Epithelial cell of esophagus (primary cell): ENCODE measurements at regions not wholly inside any gene's neighbourhood (a gene's known extent, or its start where the extent isn't known, plus 50 kb on each side); places are given as distances from the start of the nearest gene placed in this dataset.
"Not testable (repeated sequence)": the region's sequence is repeated elsewhere in the genome, so short reads cannot be mapped to it uniquely, and the experiment has no call there.

Experiments used
- DNase-seq: peaks from one replicate; pipeline ENCODE4 v3.0.0; 2010; ENCODE audit warnings: low read depth
- H3K4me3 ChIP-seq: 2 replicates; pipeline ENCODE4 v1.5.1; 2011; ENCODE audit warnings: mild to moderate bottlenecking, low read length, control low read depth
- TF ChIP-seq, protein P1 (sequence below): IDR thresholded peaks from 2 replicates; pipeline ENCODE4 v1.5.1; 2011; ENCODE audit warnings: low read depth, mild to moderate bottlenecking, low read length, control low read depth, inconsistent platforms; ENCODE audit not compliant: insufficient read depth; ENCODE audit errors: missing control alignments

DNA sequence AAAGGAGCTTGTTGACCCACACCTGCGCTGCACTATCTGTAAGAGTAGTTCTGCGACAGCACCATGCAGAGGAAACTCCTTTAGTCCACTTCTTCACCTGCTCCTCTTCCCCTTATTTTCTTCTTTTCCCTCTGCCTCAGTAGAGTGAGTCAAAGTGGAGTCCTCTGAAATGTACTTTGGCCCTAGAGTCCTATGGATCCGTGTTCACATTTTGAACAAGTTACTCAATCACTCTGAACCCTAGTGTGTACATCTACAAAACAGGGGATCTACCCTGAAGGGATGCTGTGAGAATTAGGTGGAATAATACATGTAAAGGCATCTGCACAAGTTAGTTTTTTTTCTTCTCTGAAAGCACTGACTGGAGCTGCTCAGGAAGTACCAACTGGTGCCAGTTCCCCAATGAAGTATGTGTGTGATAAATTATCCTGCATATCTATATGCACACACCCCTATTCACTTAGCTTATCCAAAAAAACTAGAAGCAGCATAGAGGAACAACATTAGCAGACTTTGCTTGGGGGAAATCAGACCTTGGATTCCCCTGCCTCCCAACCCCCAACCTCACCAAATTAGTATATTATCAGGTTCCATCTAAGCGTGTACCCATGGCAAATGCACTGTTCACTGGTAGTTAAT, 118.5 kb upstream of the FAM9C start:
- TF ChIP-seq, protein P1, sequence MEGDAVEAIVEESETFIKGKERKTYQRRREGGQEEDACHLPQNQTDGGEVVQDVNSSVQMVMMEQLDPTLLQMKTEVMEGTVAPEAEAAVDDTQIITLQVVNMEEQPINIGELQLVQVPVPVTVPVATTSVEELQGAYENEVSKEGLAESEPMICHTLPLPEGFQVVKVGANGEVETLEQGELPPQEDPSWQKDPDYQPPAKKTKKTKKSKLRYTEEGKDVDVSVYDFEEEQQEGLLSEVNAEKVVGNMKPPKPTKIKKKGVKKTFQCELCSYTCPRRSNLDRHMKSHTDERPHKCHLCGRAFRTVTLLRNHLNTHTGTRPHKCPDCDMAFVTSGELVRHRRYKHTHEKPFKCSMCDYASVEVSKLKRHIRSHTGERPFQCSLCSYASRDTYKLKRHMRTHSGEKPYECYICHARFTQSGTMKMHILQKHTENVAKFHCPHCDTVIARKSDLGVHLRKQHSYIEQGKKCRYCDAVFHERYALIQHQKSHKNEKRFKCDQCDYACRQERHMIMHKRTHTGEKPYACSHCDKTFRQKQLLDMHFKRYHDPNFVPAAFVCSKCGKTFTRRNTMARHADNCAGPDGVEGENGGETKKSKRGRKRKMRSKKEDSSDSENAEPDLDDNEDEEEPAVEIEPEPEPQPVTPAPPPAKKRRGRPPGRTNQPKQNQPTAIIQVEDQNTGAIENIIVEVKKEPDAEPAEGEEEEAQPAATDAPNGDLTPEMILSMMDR: no peak
- DNase-seq: no peak
- H3K4me3 ChIP-seq: no peak overlapping the region

DNA sequence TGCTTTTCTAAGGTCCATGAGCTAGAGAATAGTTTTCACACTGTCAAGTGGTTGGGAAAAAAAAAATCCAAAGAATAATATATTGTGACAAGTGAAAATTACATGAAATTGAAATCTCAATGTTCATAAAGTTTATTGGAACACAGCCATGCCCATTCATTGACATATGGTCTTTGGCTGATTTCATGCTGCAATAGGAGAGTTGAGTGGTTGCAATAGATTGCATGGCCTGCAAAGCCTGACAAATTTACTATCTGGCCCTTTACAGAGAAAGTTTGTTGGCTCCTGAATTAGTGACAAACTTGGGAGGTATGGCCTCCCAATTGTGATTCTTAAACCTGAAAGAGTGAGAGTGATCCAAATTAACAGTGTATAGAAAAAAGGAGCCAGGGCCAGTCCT, 115.5 kb upstream of the FAM9C start:
- DNase-seq: no peak
- TF ChIP-seq, protein P1: no peak

DNA sequence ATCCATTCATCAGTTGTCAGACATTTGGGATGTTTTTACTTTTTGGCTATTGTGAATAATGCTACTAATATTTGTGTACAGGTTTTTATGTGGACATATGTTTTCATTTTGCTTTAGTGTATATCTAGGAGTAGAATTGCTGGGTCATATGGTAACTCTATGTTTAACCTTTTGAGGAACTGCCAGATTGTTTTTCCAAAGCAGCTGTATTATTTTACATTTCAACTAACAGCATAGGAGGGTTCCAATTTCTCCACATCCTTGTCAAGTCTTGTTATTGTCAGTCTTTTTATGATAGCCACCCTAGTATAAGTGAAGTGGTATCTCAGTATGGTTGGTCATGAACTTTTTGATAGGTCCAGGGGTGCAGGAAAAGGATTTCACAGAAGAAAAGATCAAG, 114.5 kb upstream of the FAM9C start:
- no peak for DNase-seq
- TF ChIP-seq, protein P1: no peak
- no peak overlapping the region for H3K4me3 ChIP-seq

More for the DNA sequence above, 115.5 kb upstream of the FAM9C start:
- H3K4me3 ChIP-seq: no peak overlapping the region

DNA sequence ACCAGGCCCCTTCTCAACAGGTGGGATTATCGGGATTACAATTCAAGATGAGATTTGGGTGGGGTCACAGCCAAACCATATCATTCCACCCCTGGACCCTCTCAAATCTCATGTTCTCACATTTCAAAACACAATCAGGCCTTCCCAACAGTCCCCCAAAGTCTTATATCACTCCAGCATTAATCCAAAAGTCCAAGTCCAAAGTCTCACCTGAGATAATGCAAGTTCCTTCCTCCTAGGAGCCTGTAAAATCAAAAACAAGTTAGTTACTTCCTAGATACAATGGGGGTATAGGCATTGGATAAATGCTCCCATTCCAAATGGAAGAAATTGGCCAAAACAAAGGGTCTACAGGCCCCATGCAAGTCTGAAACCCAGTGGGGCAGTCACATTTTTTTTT, 111.1 kb upstream of the FAM9C start:
- DNase-seq: not testable (repeated sequence)

DNA sequence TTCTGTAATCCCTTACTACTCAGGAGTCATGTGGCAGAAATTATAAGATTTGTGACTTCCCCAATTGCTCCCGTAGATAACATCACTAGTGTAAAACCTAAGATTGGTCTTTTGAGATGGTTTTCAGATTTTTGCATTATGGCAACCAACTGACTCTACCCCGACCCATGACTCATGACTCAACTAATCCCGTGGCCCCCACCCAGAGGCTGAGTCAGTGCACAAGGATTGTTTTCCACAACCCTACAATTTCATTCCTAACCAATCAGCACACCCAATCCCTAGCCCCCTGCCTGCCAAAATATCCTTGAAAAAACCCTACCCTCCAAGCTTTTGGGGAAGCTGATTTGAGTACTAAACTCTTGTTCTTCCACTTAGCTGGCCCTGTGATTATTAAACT, 109.4 kb upstream of the FAM9C start:
- no peak overlapping the region for H3K4me3 ChIP-seq
- peak; percentile 1 for DNase-seq
- TF ChIP-seq, protein P1: no peak

More for the DNA sequence above, 111.1 kb upstream of the FAM9C start:
- not testable (repeated sequence) for H3K4me3 ChIP-seq

DNA sequence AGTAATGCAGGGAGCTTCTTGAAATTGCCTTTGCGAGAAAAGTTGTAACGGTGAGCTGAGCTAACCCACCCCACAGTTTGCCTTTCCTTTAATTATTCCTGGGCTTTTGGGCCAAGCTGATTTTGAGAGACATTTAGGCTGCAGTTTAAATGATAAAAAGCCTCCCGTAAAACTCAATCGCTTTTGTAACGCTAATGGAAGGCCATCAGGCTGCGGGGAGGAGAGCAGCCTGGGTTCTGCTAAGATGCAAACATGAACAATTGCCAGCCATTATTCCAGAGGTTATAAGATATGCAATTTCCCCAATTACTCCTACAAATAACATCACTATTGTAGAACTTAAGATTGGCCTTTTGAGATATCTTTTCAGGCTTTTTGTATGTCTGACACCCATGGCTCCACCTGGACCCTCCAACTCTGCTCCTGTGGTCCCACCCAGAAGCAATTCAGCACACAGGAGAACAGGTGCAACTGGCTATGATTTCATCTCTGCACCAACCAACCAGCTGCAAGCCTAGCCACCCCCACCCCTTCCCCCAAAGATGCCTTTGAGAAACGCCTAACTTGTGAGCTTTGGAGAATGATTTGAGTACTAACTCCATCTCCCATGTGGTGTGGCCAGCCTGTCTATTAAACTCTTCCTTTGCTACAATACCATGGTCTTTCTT, 108.2 kb upstream of the FAM9C start:
- DNase-seq: no peak
- TF ChIP-seq, protein P1: no peak
- H3K4me3 ChIP-seq: no peak overlapping the region

DNA sequence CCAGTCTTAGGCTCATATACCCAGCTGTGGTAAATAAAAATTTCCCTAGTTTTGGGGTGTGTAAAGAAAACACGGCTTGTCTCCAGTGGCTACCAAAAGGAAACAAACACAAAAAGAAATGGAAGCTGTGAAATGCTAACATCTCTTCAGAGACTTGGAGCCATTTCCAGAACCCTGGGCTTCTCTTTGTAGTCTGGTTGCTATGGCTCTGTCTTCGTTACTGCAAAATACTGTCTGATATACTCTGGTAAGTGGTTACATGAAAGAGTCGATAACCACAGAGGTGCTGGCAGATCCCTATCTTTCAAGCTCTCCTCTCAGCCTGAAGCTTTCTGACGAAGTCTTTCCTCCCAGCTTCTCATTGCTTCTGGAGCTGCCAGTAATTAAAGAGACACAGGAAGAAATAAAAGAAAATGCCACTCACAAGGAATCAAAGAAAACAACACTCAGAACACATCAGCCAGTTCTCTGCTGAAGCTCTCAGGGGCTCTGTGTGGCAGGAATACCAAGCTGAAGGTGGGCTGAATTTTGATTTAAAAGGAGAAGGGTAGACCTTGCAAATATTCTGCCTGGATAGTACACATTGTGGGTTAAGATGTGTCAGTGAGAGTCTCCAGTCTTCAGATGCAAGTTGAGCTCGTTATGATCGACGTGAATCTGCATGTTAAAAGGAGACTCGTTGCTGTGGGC, 107.6 kb upstream of the FAM9C start:
- no peak for DNase-seq
- TF ChIP-seq, protein P1: no peak
- no peak overlapping the region for H3K4me3 ChIP-seq
